T-helper 22 cell (primary cell): ENCODE measurements at regions not wholly inside any gene's neighbourhood (a gene's known extent, or its start where the extent isn't known, plus 50 kb on each side); places are given as distances from the start of the nearest gene placed in this dataset.
"Not testable (repeated sequence)": the region's sequence is repeated elsewhere in the genome, so short reads cannot be mapped to it uniquely, and the experiment has no call there.

Source experiments
- DNase-seq: peaks from one replicate; pipeline ENCODE4 v3.0.0-alpha.2; 2020; ENCODE audit warnings: low read depth

DNA sequence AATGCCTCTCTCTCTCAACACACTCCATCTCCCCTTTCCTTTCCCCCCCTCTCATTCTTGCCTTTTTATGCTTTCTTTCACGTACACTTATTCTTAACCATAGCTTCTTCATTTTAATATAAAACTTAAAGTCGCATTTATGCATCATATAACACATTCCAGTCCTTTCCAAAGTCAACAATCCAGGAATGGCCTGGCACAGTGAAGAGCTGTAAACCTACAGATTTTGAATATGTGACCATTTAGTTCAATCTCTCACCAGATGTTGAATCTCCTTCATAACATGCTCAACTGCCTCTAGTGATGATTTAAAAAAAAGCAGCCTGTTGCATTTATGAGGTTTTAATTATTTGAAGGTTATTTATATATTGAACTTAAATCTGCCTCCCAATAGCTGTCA, 186.2 kb upstream of the GRAMD2B start:
- DNase-seq = no peak

DNA sequence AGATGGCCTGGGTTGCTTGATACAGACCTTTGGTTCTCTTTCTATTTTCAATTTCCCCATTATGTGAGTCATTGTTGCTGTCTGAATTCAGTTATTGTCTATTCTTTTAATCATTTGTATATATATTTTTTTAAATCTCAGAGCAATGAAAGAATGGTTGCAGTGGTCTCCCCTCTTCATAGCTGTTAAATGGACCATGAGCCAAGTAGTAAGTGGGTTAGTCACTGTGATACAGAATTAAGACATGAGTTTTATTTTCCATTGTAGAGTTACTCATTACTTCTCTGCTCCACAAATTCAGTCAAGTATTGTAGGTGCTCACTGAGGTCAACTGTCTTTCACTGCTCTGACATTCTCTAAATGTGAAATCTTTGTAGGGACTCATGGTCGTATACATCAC, 174.6 kb upstream of the GRAMD2B start:
- no peak for DNase-seq

DNA sequence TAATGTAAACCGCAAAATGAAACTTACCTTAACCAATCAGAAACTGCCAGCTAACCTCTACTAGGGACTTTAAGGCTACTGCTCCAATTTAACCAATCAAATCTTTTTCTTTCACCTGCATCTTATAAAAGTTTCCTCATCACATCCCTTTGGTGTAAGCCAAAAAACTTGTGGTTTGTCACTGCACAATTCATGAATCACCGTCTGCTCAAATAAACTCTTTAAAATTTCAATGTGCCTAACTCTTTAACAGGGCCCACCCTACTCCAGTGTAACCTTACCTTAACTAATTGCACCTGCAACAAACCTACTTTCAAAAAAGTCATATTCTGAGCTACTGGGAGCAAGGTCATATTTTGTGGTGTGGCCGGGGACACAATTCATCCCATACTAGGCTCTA, 172.2 kb upstream of the GRAMD2B start:
- DNase-seq = no peak

DNA sequence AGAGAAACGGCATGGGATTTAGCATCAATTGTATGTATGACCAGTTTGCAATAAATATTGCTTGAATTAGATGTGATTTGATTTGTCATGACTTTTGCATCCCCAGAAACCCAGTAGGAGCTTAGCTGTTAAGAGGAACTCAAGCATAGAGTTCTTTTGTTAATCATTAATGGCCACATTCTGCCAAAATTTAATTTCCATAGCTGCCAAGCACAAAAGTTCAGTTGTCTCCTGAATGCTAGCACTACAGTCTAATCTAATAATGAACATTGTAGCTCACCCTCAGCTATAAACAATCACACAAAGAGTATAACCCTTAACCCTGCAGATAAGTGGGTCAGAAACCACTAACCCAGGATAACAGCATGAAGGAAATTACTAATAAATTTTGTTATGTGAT, 169.8 kb upstream of the GRAMD2B start:
- DNase-seq = no peak

DNA sequence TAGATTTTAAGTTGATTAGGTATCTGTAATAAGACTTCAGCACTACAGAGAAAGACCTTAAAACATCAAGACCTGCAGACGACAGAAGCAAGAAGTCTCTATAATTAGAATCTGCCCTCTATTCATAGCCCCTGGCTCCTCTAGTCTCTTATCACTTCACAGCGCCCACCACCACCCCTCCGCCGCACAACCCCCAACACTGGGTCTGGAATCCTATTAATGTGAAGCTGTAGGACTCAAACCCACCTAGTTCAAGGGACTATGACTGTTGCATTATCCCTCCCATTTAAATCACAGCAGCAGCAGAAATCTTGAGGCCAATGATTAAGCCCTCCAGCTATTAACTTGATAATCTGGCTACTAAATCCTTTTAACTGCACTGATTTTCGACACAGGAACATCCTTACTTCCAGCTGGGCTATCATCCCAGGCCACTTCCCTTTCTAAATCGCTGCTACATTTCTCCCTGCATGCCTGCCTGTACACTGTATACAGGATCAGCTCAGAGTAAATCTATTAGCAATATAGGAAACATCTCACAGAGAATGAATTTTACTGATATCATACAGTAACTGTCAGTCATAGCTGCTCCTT, 159.5 kb upstream of the GRAMD2B start:
- DNase-seq = no peak

DNA sequence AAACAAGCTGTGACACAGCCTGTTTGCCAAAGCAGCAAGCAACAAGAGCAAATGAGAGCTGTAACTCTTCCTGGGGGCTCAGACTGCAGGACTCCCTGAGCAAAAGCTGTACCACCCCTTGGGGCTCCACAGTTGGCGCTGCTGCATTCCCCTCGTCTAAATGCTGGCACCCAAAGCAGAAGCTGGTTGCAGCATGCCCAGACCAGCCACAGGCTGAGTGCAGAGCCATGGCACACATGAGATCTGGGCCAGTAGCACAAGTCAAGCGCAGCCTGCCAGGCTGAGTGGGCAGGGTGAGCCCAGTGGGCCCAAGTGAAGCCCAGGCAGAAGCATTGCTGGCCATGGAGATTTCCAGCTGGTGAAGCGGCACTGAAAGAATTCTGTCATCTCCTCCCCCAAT, 157.3 kb upstream of the GRAMD2B start:
- DNase-seq = no peak

DNA sequence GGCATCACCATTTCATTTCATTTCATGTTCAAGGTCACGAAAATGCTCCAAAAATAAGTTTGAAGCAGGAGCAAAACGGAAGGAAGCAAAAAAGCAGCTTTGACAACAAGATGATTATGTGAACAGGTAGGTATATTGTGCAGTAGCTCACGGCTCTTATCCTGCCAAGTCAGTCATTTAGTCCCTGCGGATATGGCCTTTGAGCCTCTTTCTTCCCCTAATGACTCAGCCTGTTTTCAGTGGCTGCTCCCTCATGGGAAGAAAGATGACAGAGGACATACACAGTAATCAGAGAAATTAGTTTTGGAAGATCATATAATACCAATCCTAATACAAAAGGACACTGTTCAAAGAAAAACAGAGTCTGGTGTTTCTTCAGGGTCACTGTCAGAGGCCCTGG, 155.8 kb upstream of the GRAMD2B start:
- DNase-seq = no peak

DNA sequence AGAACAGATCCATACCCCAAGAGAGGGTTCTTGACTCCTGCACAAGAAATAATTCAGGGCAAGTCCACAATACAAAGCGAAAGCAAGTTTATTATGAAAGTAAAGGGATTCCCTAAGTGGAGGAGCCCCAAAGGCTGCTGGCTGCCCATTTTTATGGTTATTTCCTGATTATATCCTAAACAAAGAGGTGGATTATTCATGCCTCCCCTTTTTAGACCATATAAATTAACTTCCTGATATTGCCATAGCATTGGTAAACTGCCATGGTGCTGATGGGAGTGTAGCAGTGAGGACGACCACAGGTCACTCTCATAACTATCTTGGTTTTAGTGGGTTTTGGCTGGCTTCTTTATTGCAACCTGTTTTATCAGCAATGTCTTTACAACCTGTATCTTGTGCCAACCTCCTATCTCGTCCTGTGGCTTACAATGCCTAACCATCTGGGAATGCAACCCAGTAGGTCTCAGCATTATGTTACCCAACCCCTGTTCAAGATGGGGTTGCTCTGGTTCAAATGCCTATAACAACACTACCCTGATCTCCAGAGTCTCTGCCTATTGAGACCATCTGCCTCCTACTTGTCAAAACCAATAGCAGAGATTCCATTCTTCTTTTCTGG, 154.4 kb upstream of the GRAMD2B start:
- DNase-seq = no peak

DNA sequence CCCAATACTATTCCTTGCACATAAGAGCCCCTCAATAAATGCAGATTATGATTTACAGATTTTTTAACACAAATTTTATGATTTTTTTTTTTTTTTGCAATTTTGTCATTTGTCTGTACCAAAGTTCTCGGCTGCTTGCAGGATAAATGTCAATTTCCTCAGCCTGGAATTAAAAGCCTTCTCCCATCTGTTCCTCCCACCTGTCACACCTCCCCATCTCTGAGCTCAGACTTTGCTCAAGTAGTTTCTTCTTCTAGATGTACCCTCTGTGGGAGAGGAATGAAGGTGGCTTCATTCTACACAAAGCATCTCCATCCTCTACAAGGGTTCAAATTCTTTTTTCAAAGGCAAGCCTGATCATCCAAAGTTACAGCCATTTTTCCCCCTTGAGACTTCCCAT, 153.7 kb upstream of the GRAMD2B start:
- DNase-seq = no peak

DNA sequence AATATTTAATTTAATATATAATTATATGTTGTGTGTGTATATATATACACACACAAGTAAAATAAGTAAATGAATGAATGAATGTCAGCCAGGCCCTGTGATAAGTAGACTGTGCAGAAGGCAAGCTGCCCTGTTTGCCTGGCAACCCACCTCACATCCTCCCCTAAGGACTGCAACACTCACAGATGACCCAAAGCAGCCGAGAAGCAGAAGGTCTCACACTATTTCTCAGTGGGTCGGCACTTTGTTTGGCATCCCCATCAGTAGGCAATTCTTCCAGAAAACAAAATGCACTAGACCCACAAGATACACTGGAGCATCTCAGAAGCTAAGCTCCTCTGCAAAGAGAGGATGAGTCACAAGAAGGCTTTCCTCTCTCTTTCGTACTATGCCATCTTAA, 152.1 kb upstream of the GRAMD2B start:
- no peak for DNase-seq

DNA sequence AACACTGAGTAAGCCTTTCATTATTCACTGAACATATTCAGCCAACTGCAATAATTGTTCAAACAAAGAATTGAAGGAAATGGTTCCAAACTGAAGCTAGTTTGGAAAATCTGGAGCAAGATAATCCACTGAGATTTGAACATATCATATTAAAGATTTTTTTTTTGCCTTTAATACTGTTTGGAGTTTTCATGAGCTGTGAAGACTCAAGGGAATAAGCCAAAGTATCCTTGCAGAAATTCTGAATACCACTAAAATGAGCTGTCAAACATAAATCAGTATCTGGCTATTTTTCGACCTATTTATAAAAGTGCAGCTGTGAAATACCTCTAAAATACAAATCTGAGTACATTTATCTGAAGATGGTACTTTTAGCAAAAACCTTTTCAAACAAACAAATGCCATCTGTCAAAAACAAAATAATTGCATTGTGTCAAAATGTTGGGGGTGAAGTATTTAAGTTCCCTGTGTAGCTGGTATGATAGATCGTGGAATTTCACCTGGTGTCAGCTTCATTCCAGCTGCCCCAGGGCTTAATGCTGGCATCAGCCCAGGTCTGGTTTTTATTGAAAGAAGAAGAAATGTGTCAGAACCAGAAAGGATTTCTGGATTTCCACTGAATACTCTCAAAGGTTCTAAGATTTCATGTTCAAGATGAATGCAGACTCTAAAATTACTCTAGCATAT, 149.0 kb upstream of the GRAMD2B start:
- no peak for DNase-seq

DNA sequence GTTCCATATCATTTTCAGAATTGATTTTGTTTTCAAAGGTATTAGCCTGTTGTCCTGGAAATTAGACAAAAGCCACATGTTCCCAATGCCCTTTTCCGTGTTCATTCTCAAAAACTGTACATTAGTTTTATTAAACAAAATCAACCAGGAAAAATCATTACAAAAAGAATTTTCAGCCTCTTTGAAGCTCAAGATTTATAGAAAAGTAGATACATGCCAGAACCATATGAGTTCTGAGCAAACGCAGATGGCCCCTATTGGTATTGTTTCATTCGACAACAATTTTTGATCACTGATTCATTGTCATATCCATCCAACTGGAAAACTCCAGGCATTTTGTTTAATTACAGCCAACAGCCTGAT, 148.5 kb upstream of the GRAMD2B start:
- DNase-seq = no peak

DNA sequence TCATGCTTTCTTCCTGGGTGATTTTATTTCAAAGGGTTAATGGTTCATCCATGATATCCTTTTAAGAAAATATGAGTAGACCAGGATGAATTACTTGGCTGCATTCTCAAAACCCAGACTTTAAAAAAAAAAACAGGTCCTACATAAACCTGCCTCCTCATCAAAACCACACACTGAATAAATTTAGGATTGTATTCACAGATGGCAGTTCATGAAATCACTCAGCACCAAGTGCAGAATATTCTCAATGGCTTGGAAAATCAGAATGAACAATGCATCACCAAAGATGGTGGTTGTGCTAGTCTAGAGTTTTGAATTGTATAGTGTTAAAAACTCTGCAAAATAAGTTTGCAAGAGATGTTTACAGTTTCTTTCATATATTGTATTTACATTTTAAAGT, 145.4 kb upstream of the GRAMD2B start:
- no peak for DNase-seq

DNA sequence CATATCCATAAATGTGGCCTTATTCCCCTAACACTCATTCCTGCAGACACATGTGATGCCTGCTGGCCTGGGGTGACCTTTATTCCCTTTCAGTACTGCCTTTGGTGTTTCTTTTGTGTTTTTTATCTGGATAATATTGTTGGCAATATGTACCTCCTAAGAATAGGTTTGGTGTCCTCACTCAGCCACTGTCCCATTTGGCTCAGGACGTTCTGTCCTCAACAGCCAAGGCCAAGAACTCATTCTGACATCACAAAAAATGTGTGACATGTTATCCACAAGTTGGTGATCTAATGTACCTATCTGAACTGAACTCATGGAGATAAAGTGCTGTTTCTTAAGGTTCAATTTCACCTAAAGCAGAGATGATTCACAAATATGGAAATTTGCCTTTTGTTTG, 142.9 kb upstream of the GRAMD2B start:
- no peak for DNase-seq

DNA sequence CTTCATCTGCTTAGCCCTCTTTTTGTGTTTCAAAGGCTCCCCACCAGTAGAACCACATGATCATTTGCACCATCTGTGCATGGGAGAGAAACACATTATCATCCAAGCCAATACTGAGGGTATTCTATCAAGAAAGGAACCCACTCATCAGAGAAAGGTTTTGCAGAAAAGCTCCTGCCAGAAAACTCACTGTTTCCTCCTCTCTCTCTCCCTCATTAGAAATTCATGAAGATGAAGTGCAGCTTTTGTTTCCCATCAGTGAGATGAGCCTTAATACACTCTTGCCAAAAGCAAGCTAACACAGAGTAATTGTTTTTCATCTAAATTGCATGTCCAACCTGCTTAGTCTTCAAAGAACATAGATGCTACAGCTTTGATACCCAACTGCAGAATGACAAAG, 142.4 kb upstream of the GRAMD2B start:
- no peak for DNase-seq

DNA sequence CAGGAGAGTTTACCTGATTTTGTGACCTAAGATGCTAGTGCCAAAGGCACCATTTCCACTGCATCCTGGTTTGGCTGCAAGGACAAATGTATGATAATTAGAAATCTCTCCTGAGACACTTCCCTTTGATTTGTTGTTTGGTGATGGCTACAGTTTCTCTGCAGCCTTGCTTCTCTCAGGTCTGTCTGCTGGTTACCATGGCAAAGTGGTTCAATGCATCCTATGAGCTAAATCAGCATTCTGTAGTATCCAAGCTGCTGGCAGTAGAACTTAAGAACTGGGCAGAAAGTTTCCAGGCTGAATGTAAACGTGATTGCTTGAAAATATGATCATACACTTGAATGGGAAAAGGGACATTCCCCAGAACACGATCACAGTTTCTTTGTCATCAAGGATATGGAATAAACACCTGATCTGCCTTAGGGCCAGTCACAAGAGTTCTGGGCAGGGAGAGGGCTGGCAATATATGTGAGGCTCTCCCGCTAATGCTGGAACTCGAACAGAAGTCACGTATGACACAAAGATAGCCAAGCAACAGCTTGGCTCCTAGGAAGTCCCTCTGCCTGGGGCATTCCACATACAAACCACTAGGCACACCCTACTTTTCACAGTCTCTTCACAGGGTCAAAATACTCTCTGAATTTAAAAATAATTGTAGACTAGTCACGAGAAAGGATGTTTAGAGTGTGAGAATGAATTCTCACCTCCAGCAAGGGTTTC, 138.1 kb upstream of the GRAMD2B start:
- DNase-seq = no peak

DNA sequence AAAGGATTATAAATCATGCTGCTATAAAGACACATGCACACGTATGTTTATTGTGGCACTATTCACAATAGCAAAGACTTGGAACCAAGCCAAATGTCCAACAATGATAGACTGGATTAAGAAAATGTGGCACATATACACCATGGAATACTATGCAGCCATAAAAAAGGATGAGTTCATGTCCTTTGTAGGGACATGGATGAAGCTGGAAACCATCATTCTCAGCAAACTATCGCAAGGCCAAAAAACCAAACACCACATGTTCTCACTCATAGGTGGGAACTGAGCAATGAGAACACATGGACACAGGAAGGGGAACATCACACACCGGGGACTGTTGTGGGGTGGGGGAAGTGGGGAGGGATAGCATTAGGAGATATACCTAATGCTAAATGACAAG, 127.1 kb upstream of the GRAMD2B start:
- not testable (repeated sequence) for DNase-seq

DNA sequence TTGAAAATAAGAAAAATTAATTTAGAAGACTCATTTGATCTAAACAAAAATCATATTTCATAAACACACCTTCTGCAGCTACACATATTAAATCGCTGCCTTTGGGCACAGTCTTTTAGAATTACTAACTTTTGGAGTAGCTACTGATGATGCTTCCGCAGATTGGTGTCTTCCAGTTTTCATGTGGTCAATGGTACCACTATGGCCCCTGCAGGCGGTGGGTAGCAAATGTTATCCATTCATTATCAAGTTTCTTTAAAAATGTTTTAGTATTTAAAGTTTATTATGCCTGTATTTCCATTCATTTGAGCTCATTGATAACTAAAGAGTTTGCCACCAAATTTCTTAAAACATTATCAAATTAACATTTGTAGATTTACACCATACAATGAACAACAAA, 122.9 kb upstream of the GRAMD2B start:
- no peak for DNase-seq

DNA sequence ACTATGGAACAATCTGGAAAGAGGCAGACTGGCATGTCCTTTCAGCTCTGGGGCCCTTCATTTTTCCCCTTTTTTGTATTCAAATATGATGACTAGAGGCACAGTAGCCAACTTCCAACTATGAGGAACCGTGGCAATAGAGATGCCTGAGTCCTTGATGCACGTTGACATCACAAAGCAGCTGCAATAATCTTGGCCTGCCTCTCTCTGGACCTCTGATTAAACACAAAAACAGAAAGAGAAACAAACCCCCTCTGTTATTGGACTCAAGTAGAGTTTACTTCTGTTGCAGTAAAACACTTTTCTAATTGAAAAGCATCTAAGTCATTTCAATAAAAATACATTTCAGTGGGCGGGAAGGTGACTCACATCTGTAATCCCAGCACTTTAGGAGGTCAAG, 122.2 kb upstream of the GRAMD2B start:
- no peak for DNase-seq

DNA sequence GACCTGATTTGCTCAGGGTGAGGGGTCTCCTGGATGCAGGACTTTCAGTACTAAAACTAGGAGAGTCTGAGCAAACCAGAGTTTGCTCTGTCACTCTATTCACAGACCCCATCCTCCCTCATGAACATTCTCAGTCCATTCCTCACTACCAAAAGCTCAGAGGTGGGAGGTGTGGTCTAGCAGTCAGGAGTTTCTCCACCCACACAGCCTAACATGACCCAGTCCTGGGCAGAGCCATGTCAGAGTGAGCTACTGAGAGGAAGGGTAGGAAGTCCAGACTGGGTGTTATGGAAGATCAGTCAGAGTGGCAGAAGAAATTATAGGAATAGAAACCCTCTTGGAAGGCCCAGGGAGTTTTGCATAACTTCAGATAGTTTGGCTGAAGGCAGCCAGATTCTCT, 113.3 kb upstream of the GRAMD2B start:
- DNase-seq = no peak

DNA sequence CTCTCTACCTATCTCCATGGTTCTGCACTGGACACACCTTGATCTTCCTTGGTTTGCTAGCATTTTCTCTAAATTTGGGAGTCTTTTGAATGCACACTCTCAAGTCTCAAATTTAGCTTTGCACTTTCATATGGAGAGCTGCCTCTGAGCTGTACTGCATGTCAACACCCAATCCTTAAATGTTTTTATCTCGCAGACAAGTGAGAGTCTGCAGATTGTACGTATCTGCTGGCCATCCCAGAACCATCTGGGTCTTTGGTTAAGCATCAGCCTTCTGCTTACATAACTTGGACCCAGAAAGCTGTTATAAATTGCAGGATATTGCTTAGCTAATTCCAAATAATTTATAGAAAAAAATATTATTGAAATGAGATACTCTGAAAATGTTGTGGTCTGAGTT, 111.4 kb upstream of the GRAMD2B start:
- no peak for DNase-seq

DNA sequence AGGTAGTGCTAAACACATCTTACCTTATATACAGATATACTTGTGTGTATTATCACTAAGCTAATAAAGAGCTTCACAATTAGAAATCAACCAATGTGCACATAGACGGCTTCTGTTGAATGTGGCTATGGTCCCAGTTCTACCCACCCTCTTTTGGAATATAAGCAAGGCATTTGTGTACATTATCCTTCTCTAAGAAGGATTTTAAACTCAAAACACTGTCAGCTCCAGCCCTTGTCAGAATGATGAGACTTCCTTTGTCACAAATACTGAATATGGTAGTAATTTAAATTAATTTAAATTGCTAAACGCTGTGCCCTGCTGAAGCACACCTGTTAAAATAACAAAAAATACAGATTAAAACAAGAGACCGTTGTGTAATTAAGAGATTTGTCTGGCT, 107.9 kb upstream of the GRAMD2B start:
- no peak for DNase-seq

DNA sequence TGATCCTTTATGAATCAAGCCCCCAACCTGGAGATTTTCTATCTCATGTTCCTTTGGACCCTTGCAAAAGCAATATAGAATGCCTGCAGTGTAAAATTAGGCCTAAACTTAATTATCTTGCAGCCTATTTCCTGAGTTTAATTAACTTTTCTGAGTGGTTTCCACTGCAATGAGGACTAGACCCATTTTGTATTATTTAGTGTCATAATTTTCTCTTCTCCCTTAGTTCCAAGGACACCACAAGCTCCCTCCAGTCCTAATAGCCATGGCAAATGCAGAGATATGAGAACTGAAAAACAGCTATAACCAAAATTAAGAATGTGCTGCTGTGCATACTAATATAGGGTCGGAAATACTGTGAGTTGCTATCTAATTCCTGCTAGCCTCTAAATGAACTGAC, 90.9 kb upstream of the GRAMD2B start:
- DNase-seq = no peak
